ENCODE measurements at regions not wholly inside any gene's neighbourhood (a gene's known extent, or its start where the extent isn't known, plus 50 kb on each side); places are given as distances from the start of the nearest gene placed in this dataset.

GRCh38 chr4:18398661-18399060, 377.1 kb upstream of the LCORL start:
- Mint-ChIP-seq H3K36me3 (ENCODE audit: unreplicated experiment) (no peaks in the 10 kb centered on the region), H3K4me1 (ENCODE audit: low read depth, unreplicated experiment) (peaks cover 10% of the 10 kb centered on the region), H3K27ac (ENCODE audit: unreplicated experiment) (peak overlapping the region; percentile 13), H3K9me3 (ENCODE audit: unreplicated experiment) (no peaks in the 10 kb centered on the region), H3K4me3 (ENCODE audit: unreplicated experiment) (no peak overlapping the region), H3K27me3 (ENCODE audit: unreplicated experiment) (no peaks in the 10 kb centered on the region)
- peak; percentile 57 for DNase-seq
- no peak for TF ChIP-seq CTCF (IDR thresholded peaks at IDR 0.05; ENCODE audit: partially characterized antibody, unreplicated experiment)

- H3K27ac Mint-ChIP-seq (ENCODE audit: unreplicated experiment) = no peak overlapping the region
- no peak overlapping the region for H3K4me3 Mint-ChIP-seq (ENCODE audit: unreplicated experiment)
- H3K27me3 Mint-ChIP-seq (ENCODE audit: unreplicated experiment) = no peaks in the 10 kb centered on the region
- no peaks in the 10 kb centered on the region for H3K36me3 Mint-ChIP-seq (ENCODE audit: unreplicated experiment)
- peak; percentile 21 for DNase-seq
- no peak for TF ChIP-seq CTCF (IDR thresholded peaks at IDR 0.05; ENCODE audit: partially characterized antibody, unreplicated experiment)
- H3K4me1 Mint-ChIP-seq (ENCODE audit: low read depth, unreplicated experiment) = peaks cover 10% of the 10 kb centered on the region
- H3K9me3 Mint-ChIP-seq (ENCODE audit: unreplicated experiment) = no peaks in the 10 kb centered on the region
Observed at GRCh38 chr4:18397681-18398390, 376.3 kb upstream of the LCORL start.

GRCh38 chr4:18394656-18395055, 373.1 kb upstream of the LCORL start:
- Mint-ChIP-seq H3K4me1 (ENCODE audit: low read depth, unreplicated experiment) (peaks cover 10% of the 10 kb centered on the region), H3K27ac (ENCODE audit: unreplicated experiment) (no peak overlapping the region), H3K27me3 (ENCODE audit: unreplicated experiment) (no peaks in the 10 kb centered on the region), H3K36me3 (ENCODE audit: unreplicated experiment) (no peaks in the 10 kb centered on the region), H3K4me3 (ENCODE audit: unreplicated experiment) (no peak overlapping the region), H3K9me3 (ENCODE audit: unreplicated experiment) (no peaks in the 10 kb centered on the region)
- no peak for TF ChIP-seq CTCF (IDR thresholded peaks at IDR 0.05; ENCODE audit: partially characterized antibody, unreplicated experiment)
- DNase-seq = no peak

- no peaks in the 10 kb centered on the region for H3K36me3 Mint-ChIP-seq (ENCODE audit: unreplicated experiment)
- no peaks in the 10 kb centered on the region for H3K4me1 Mint-ChIP-seq (ENCODE audit: low read depth, unreplicated experiment)
- no peak for DNase-seq
- H3K27ac Mint-ChIP-seq (ENCODE audit: unreplicated experiment) = no peak overlapping the region
- no peaks in the 10 kb centered on the region for H3K9me3 Mint-ChIP-seq (ENCODE audit: unreplicated experiment)
- no peak for TF ChIP-seq CTCF (IDR thresholded peaks at IDR 0.05; ENCODE audit: partially characterized antibody, unreplicated experiment)
- no peak overlapping the region for H3K4me3 Mint-ChIP-seq (ENCODE audit: unreplicated experiment)
- H3K27me3 Mint-ChIP-seq (ENCODE audit: unreplicated experiment) = no peaks in the 10 kb centered on the region
Observed at GRCh38 chr4:18391354-18391728, 369.8 kb upstream of the LCORL start.

GRCh38 chr4:18390655-18391353, 369.2 kb upstream of the LCORL start:
- H3K9me3 Mint-ChIP-seq (ENCODE audit: unreplicated experiment) = no peaks in the 10 kb centered on the region
- DNase-seq = no peak
- no peak for TF ChIP-seq CTCF (IDR thresholded peaks at IDR 0.05; ENCODE audit: partially characterized antibody, unreplicated experiment)
- H3K4me3 Mint-ChIP-seq (ENCODE audit: unreplicated experiment) = no peak overlapping the region
- H3K36me3 Mint-ChIP-seq (ENCODE audit: unreplicated experiment) = no peaks in the 10 kb centered on the region
- no peaks in the 10 kb centered on the region for H3K27me3 Mint-ChIP-seq (ENCODE audit: unreplicated experiment)
- H3K4me1 Mint-ChIP-seq (ENCODE audit: low read depth, unreplicated experiment) = no peaks in the 10 kb centered on the region
- H3K27ac Mint-ChIP-seq (ENCODE audit: unreplicated experiment) = no peak overlapping the region

Data from glutamatergic neuron (in vitro differentiated cells).